GM23338 (cell line): ENCODE measurements at regions not wholly inside any gene's neighbourhood (a gene's known extent, or its start where the extent isn't known, plus 50 kb on each side); places are given as distances from the start of the nearest gene placed in this dataset.

ENCODE experiments used
- ATAC-seq: fragments of 200-7000 bp; cut with Tn5 transposase; 3 replicates; pipeline ENCODE4 v1.9.1; 2020
- DNase-seq: peaks from one replicate; pipeline ENCODE4 v3.0.0-alpha.2; 2015; ENCODE audit warnings: low spot score
- H2AFZ ChIP-seq: fragments of 200-600 bp; sonication (generic); 2 replicates; pipeline ENCODE4 v1.8.0; 2016; ENCODE audit warnings: antibody characterized with exemption, mild to moderate bottlenecking, moderate library complexity
- H3F3A ChIP-seq: fragments of 200-600 bp; sonication (generic); replicated peaks from 2 replicates; pipeline ENCODE4 v1.8.0; 2017; ENCODE audit warnings: antibody characterized with exemption, mixed run types, low read depth
- H3K27ac ChIP-seq: fragments of 200-600 bp; sonication (generic); 2 replicates; pipeline ENCODE4 v1.6.1; 2016; ENCODE audit warnings: low read depth
- H3K27me3 ChIP-seq: fragments of 200-600 bp; sonication (generic); 2 replicates; pipeline ENCODE4 v1.8.0; 2016; ENCODE audit warnings: mild to moderate bottlenecking, mixed run types, moderate library complexity; ENCODE audit not compliant: insufficient read depth
- H3K36me3 ChIP-seq: fragments of 200-600 bp; sonication (generic); 2 replicates; pipeline ENCODE4 v1.8.0; 2016; ENCODE audit warnings: mild to moderate bottlenecking; ENCODE audit not compliant: insufficient read depth
- H3K4me1 ChIP-seq: fragments of 200-600 bp; sonication (generic); 2 replicates; pipeline ENCODE4 v1.8.0; 2016; ENCODE audit warnings: mild to moderate bottlenecking, moderate library complexity; ENCODE audit not compliant: insufficient read depth
- H3K4me2 ChIP-seq: fragments of 200-600 bp; sonication (generic); 2 replicates; pipeline ENCODE4 v1.7.1; 2017; ENCODE audit warnings: mixed run types
- H3K4me3 ChIP-seq: fragments of 200-600 bp; sonication (generic); 2 replicates; pipeline ENCODE4 v1.6.1; 2016; ENCODE audit warnings: mixed run types
- H3K79me2 ChIP-seq: fragments of 200-600 bp; sonication (generic); replicated peaks from 2 replicates; pipeline ENCODE4 v1.8.0; 2017; ENCODE audit warnings: mild to moderate bottlenecking; ENCODE audit not compliant: insufficient read depth
- H3K9me2 ChIP-seq: fragments of 200-600 bp; sonication (generic); 2 replicates; pipeline ENCODE4 v1.8.0; 2017; ENCODE audit not compliant: insufficient read depth
- H4K20me1 ChIP-seq: fragments of 200-600 bp; sonication (generic); replicated peaks from 2 replicates; pipeline ENCODE4 v1.8.0; 2017; ENCODE audit warnings: mild to moderate bottlenecking; ENCODE audit not compliant: insufficient read depth
- H3K27ac Mint-ChIP-seq: 2 replicates; pipeline ENCODE4 v1.8.0; 2020; ENCODE audit warnings: inconsistent platforms, mild to moderate bottlenecking, moderate library complexity, mixed read lengths
- H3K27me3 Mint-ChIP-seq: 3 replicates; pipeline ENCODE4 v1.8.0; 2022; ENCODE audit warnings: low read depth, mild to moderate bottlenecking, moderate library complexity, mixed read lengths, inconsistent platforms; ENCODE audit not compliant: insufficient read depth, poor library complexity
- H3K36me3 Mint-ChIP-seq: 3 replicates; pipeline ENCODE4 v1.8.0; 2021; ENCODE audit warnings: low read depth, mild to moderate bottlenecking, inconsistent platforms, moderate library complexity, mixed read lengths
- H3K4me1 Mint-ChIP-seq: 3 replicates; pipeline ENCODE4 v1.8.0; 2020; ENCODE audit warnings: mild to moderate bottlenecking, inconsistent platforms, mixed read lengths
- H3K4me3 Mint-ChIP-seq: 3 replicates; pipeline ENCODE4 v1.8.0; 2021; ENCODE audit warnings: moderate library complexity, mild to moderate bottlenecking, inconsistent platforms, mixed read lengths
- H3K9me3 Mint-ChIP-seq: 3 replicates; pipeline ENCODE4 v1.8.0; 2020; ENCODE audit warnings: moderate library complexity, mild to moderate bottlenecking, inconsistent platforms, mixed read lengths
- CREB1 ChIP-seq: fragments of 250-450 bp; sonication (Bioruptor Pico); IDR thresholded peaks from 2 replicates; pipeline ENCODE4 v1.5.0; 2020; ENCODE audit warnings: low read depth, mild to moderate bottlenecking, moderate library complexity
- CTCF ChIP-seq, 2 experiments: fragments of 200-600 bp in 1 of 2; sonication (generic) in 1 of 2; conservative IDR thresholded peaks; 2 replicates each; pipeline versions ENCODE4 v1.5.1 to v1.6.1; 2016 to 2017; ENCODE audit warnings: antibody characterized with exemption in 2 of 2, low read depth in 2 of 2, mild to moderate bottlenecking in 2 of 2, moderate library complexity in 1 of 2
- EZH2phosphoT487 ChIP-seq: fragments of 200-600 bp; sonication (generic); IDR thresholded peaks from one replicate; pipeline ENCODE4 v1.8.1; 2018; ENCODE audit warnings: antibody characterized with exemption; ENCODE audit not compliant: unreplicated experiment
- ZNF114 ChIP-seq: fragments of 250-450 bp; sonication (Bioruptor Pico); IDR thresholded peaks from 2 replicates; pipeline ENCODE4 v1.5.0; 2020; ENCODE audit warnings: mild to moderate bottlenecking, moderate library complexity
- ZNF462 ChIP-seq: fragments of 250-450 bp; sonication (Bioruptor Pico); IDR thresholded peaks from 2 replicates; pipeline ENCODE4 v1.5.0; 2020; ENCODE audit warnings: mild to moderate bottlenecking, moderate library complexity

DNA sequence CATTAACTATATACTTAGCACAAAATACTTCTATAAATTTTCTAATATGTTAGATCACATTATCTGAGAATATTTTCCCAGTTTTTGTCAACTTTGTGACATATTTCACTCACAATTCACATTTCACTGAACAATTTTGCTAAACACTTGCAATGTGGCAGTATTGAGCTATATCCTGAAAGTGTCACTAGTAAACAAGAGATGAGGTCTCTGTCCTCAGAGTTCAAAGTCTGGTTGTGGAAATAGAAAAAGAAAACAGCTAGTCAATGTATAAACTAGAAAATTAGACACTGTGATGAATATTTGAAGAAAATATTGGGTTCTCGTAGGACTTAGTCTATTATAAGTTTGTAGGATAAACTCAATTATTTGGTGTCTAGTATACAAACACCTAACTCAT lies 87.4 kb upstream of the CHORDC1 start:
- peaks cover 4% of the 10 kb centered on the region; the same call in 1 of the 3 replicates for H3K9me3 Mint-ChIP-seq
- no peak overlapping the region for H3K27ac Mint-ChIP-seq
- TF ChIP-seq CTCF (conservative IDR thresholded peaks at IDR 0.05; ENCODE audit: low read depth in 2 of 2) (peak in 1 of 2 experiments; percentile 35; a peak in 1 of 4 replicates), ZNF114 (no peak), EZH2phosphoT487 (no peak), ZNF462 (CRISPR knock-in tag) (no peak), CREB1 (CRISPR knock-in tag) (no peak)

More for the DNA sequence above, 87.4 kb upstream of the CHORDC1 start:
- H3F3A ChIP-seq = no peaks in the 10 kb centered on the region
- ATAC-seq (no peak), DNase-seq (no peak)
- H3K4me2 ChIP-seq = no peak overlapping the region
- no peak overlapping the region for H2AFZ ChIP-seq
- no peaks in the 10 kb centered on the region for H3K36me3 Mint-ChIP-seq
- no peaks in the 10 kb centered on the region for H3K9me2 ChIP-seq
- H3K79me2 ChIP-seq = no peaks in the 10 kb centered on the region
- no peaks in the 10 kb centered on the region for H3K4me1 ChIP-seq
- H3K4me3 Mint-ChIP-seq = no peak overlapping the region
- H3K4me1 Mint-ChIP-seq = no peaks in the 10 kb centered on the region
- H3K27me3 Mint-ChIP-seq = no peaks in the 10 kb centered on the region
- H3K27ac ChIP-seq = no peak overlapping the region
- no peaks in the 10 kb centered on the region for H4K20me1 ChIP-seq
- no peaks in the 10 kb centered on the region for H3K27me3 ChIP-seq
- no peaks in the 10 kb centered on the region for H3K36me3 ChIP-seq
- no peak overlapping the region for H3K4me3 ChIP-seq
